Panc1 (cell line): ENCODE measurements at regions not wholly inside any gene's neighbourhood (a gene's known extent, or its start where the extent isn't known, plus 50 kb on each side); places are given as distances from the start of the nearest gene placed in this dataset.

Experiments used
- CTCF ChIP-seq: fragments of 450-650 bp; IDR thresholded peaks from 2 replicates; pipeline ENCODE4 v1.5.1; 2017; ENCODE audit warnings: mild to moderate bottlenecking
- POLR2AphosphoS5 ChIP-seq: IDR thresholded peaks from 2 replicates; pipeline ENCODE4 v1.6.1; 2012; ENCODE audit warnings: mild to moderate bottlenecking, low read depth, low read length, moderate library complexity

DNA sequence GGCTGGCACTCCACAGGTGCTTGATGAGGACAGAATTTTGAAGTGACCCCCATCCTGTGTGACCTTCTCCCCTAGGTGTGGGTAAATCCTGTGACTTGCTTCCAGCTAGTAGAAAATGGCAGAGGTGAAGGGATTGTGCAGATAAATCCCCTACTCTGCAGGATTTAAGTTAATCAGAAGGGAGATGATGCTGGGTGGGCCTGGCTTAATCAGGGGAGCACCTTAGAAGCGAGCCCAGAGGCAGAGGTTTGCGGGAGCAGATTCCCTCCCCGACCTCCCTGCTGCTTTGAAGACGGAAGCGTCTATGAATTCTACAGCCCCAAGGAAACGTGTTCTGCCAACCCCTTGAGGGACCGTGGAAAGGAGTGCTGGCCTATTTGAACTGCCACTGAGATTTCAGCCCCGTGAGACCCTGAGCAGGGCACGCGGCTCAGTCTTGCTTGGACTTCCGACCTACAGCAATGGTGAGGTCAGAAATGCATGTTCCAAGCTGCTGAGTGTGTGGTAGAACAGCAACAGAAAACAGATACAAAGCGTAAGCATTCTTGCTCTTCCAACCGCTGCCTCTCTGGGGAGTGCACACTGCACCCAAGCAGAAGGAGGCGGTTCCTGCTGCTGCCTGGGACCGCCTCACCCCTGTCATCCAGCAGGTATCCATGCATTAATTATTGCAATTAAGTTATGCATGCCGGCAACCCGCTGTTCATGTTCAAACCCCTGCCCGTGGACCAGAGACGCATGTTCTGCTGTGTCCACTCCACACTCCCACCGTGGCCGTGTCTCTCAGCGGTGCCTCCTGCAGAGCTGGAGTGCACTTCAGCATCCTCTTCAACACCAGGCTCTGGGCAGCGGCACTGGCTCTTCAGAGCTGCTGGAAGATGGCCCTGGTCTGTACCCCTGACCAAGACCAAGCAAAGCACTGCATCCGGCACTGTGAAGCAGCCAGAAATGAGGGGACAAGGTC, 54.6 kb upstream of the RXRA start:
- TF ChIP-seq CTCF (no peak), POLR2AphosphoS5 (no peak)
